ENCODE measurements at regions not wholly inside any gene's neighbourhood (a gene's known extent, or its start where the extent isn't known, plus 50 kb on each side); places are given as distances from the start of the nearest gene placed in this dataset.

- Histone ChIP-seq H4K8ac (ENCODE audit: low read depth, low read length) (no peak overlapping the region), H2BK12ac (ENCODE audit: low read length) (no peak overlapping the region), H2BK5ac (ENCODE audit: low read length) (no peak overlapping the region), H2BK120ac (ENCODE audit: low read depth, low read length) (no peak overlapping the region), H3K4me1 (ENCODE audit: control insufficient read depth in 2 of 2, insufficient read depth in 1 of 2, low read depth in 1 of 2, low read length in 2 of 2) (no peaks in the 10 kb centered on the region), H2AFZ (ENCODE audit: low read length) (no peak overlapping the region), H3K27me3 (ENCODE audit: control insufficient read depth in 3 of 3, insufficient read depth in 3 of 3, low read depth in 1 of 3, low read length in 3 of 3) (no peaks in the 10 kb centered on the region), H3K4me3 (ENCODE audit: low read length in 2 of 2) (no peak overlapping the region), H3K4me2 (ENCODE audit: insufficient read depth, low read length, poor library complexity, severe bottlenecking) (no peak overlapping the region), H2AK5ac (ENCODE audit: low read depth, low read length) (no peak overlapping the region), H2BK15ac (ENCODE audit: low read length) (no peak overlapping the region), H4K91ac (ENCODE audit: low read depth, low read length, poor library complexity) (no peak overlapping the region), H3K9ac (ENCODE audit: low read depth, low read length, poor library complexity) (no peak overlapping the region), H3K79me1 (ENCODE audit: low read depth, low read length) (peaks cover 3% of the 10 kb centered on the region), H3K36me3 (replicated peaks in 1 of 2; ENCODE audit: control insufficient read depth in 2 of 2, insufficient read depth in 2 of 2, low read length in 2 of 2) (no peaks in the 10 kb centered on the region), H3K4ac (ENCODE audit: low read length) (no peak overlapping the region), H3K18ac (ENCODE audit: low read length) (no peak overlapping the region), H3K27ac (replicated peaks; ENCODE audit: low read length) (no peak overlapping the region), H3K23ac (ENCODE audit: low read depth, low read length, poor library complexity) (no peak overlapping the region), H3K14ac (ENCODE audit: low read length) (no peak overlapping the region), H3K9me3 (replicated peaks in 1 of 2; ENCODE audit: control insufficient read depth in 2 of 2, insufficient read depth in 1 of 2, low read depth in 1 of 2, low read length in 2 of 2) (peaks cover 0 to 35% of the 10 kb centered on the region in 2 donors)
- DNase-seq (ENCODE audit: low spot score): no peak
- no CpG with 5 or more reads among the region's 1 CpG for WGBS, 2 donors (ENCODE audit: extremely low coverage in 2 of 2, insufficient read length in 2 of 2, insufficient replicate concordance in 1 of 2)
These were observed 927.3 kb upstream of the ZNF722 start for GRCh38 chr7:63071396-63071795.

GRCh38 chr7:63071920-63072319 is 926.7 kb upstream of the ZNF722 start:
- H3K9me3 ChIP-seq (replicated peaks in 1 of 2; ENCODE audit: control insufficient read depth in 2 of 2, insufficient read depth in 1 of 2, low read depth in 1 of 2, low read length in 2 of 2): peaks cover 0 to 36% of the 10 kb centered on the region in 2 donors
- DNase-seq (ENCODE audit: low spot score): no peak
- no peak overlapping the region for H3K23ac ChIP-seq (ENCODE audit: low read depth, low read length, poor library complexity)

GRCh38 chr7:63072806-63073205 is 925.8 kb upstream of the ZNF722 start:
- no peaks in the 10 kb centered on the region for H3K27me3 ChIP-seq (ENCODE audit: control insufficient read depth in 3 of 3, insufficient read depth in 3 of 3, low read depth in 1 of 3, low read length in 3 of 3)
- no CpG with 5 or more reads among the region's 5 CpGs for WGBS, 2 donors (ENCODE audit: extremely low coverage in 2 of 2, insufficient read length in 2 of 2, insufficient replicate concordance in 1 of 2)
- no peak overlapping the region for H3K27ac ChIP-seq (replicated peaks; ENCODE audit: low read length)
- no peak for DNase-seq (ENCODE audit: low spot score)
- no peaks in the 10 kb centered on the region for H3K4me1 ChIP-seq (ENCODE audit: control insufficient read depth in 2 of 2, insufficient read depth in 1 of 2, low read depth in 1 of 2, low read length in 2 of 2)
- no peaks in the 10 kb centered on the region for H3K36me3 ChIP-seq (replicated peaks in 1 of 2; ENCODE audit: control insufficient read depth in 2 of 2, insufficient read depth in 2 of 2, low read length in 2 of 2)
- H3K23ac ChIP-seq (ENCODE audit: low read depth, low read length, poor library complexity): no peak overlapping the region
- H3K4me3 ChIP-seq (ENCODE audit: low read length in 2 of 2): no peak overlapping the region
- H2BK5ac ChIP-seq (ENCODE audit: low read length): no peak overlapping the region
- H3K14ac ChIP-seq (ENCODE audit: low read length): no peak overlapping the region
- H2BK15ac ChIP-seq (ENCODE audit: low read length): no peak overlapping the region
- H3K18ac ChIP-seq (ENCODE audit: low read length): no peak overlapping the region
- H3K4ac ChIP-seq (ENCODE audit: low read length): no peak overlapping the region
- no peak overlapping the region for H2BK12ac ChIP-seq (ENCODE audit: low read length)
- peaks cover 0 to 41% of the 10 kb centered on the region in 2 donors for H3K9me3 ChIP-seq (replicated peaks in 1 of 2; ENCODE audit: control insufficient read depth in 2 of 2, insufficient read depth in 1 of 2, low read depth in 1 of 2, low read length in 2 of 2)
- H4K91ac ChIP-seq (ENCODE audit: low read depth, low read length, poor library complexity): no peak overlapping the region
- H4K8ac ChIP-seq (ENCODE audit: low read depth, low read length): no peak overlapping the region
- H3K9ac ChIP-seq (ENCODE audit: low read depth, low read length, poor library complexity): no peak overlapping the region
- no peak overlapping the region for H2AK5ac ChIP-seq (ENCODE audit: low read depth, low read length)
- H2AFZ ChIP-seq (ENCODE audit: low read length): no peak overlapping the region
- H2BK120ac ChIP-seq (ENCODE audit: low read depth, low read length): no peak overlapping the region
- no peak overlapping the region for H3K4me2 ChIP-seq (ENCODE audit: insufficient read depth, low read length, poor library complexity, severe bottlenecking)
- H3K79me1 ChIP-seq (ENCODE audit: low read depth, low read length): peaks cover 3% of the 10 kb centered on the region

More at GRCh38 chr7:63071920-63072319, 926.7 kb upstream of the ZNF722 start:
- H3K9ac ChIP-seq (ENCODE audit: low read depth, low read length, poor library complexity): no peak overlapping the region
- no peak overlapping the region for H3K4me2 ChIP-seq (ENCODE audit: insufficient read depth, low read length, poor library complexity, severe bottlenecking)
- no peak overlapping the region for H2BK5ac ChIP-seq (ENCODE audit: low read length)
- no peaks in the 10 kb centered on the region for H3K4me1 ChIP-seq (ENCODE audit: control insufficient read depth in 2 of 2, insufficient read depth in 1 of 2, low read depth in 1 of 2, low read length in 2 of 2)
- H3K14ac ChIP-seq (ENCODE audit: low read length): no peak overlapping the region
- no peak overlapping the region for H4K8ac ChIP-seq (ENCODE audit: low read depth, low read length)
- no peak overlapping the region for H3K4ac ChIP-seq (ENCODE audit: low read length)
- peaks cover 3% of the 10 kb centered on the region for H3K79me1 ChIP-seq (ENCODE audit: low read depth, low read length)
- no peak overlapping the region for H3K18ac ChIP-seq (ENCODE audit: low read length)
- H3K4me3 ChIP-seq (ENCODE audit: low read length in 2 of 2): no peak overlapping the region
- H3K27me3 ChIP-seq (ENCODE audit: control insufficient read depth in 3 of 3, insufficient read depth in 3 of 3, low read depth in 1 of 3, low read length in 3 of 3): no peaks in the 10 kb centered on the region
- H2AK5ac ChIP-seq (ENCODE audit: low read depth, low read length): no peak overlapping the region
- H2AFZ ChIP-seq (ENCODE audit: low read length): no peak overlapping the region
- no peaks in the 10 kb centered on the region for H3K36me3 ChIP-seq (replicated peaks in 1 of 2; ENCODE audit: control insufficient read depth in 2 of 2, insufficient read depth in 2 of 2, low read length in 2 of 2)
- WGBS, 2 donors (ENCODE audit: extremely low coverage in 2 of 2, insufficient read length in 2 of 2, insufficient replicate concordance in 1 of 2): no CpG with 5 or more reads among the region's 5 CpGs
- H2BK120ac ChIP-seq (ENCODE audit: low read depth, low read length): no peak overlapping the region
- H2BK12ac ChIP-seq (ENCODE audit: low read length): no peak overlapping the region
- H2BK15ac ChIP-seq (ENCODE audit: low read length): no peak overlapping the region
- H3K27ac ChIP-seq (replicated peaks; ENCODE audit: low read length): no peak overlapping the region
- H4K91ac ChIP-seq (ENCODE audit: low read depth, low read length, poor library complexity): no peak overlapping the region

GRCh38 chr7:63073286-63073685 is 925.4 kb upstream of the ZNF722 start:
- no peak overlapping the region for H2AFZ ChIP-seq (ENCODE audit: low read length)
- no peak overlapping the region for H4K8ac ChIP-seq (ENCODE audit: low read depth, low read length)
- DNase-seq (ENCODE audit: low spot score): no peak
- H3K27ac ChIP-seq (replicated peaks; ENCODE audit: low read length): no peak overlapping the region
- no peak overlapping the region for H3K9ac ChIP-seq (ENCODE audit: low read depth, low read length, poor library complexity)
- H3K4ac ChIP-seq (ENCODE audit: low read length): no peak overlapping the region
- no peaks in the 10 kb centered on the region for H3K79me1 ChIP-seq (ENCODE audit: low read depth, low read length)
- no peaks in the 10 kb centered on the region for H3K4me1 ChIP-seq (ENCODE audit: control insufficient read depth in 2 of 2, insufficient read depth in 1 of 2, low read depth in 1 of 2, low read length in 2 of 2)
- no peak overlapping the region for H2BK12ac ChIP-seq (ENCODE audit: low read length)
- no peak overlapping the region for H4K91ac ChIP-seq (ENCODE audit: low read depth, low read length, poor library complexity)
- H3K36me3 ChIP-seq (replicated peaks in 1 of 2; ENCODE audit: control insufficient read depth in 2 of 2, insufficient read depth in 2 of 2, low read length in 2 of 2): no peaks in the 10 kb centered on the region
- no peaks in the 10 kb centered on the region for H3K27me3 ChIP-seq (ENCODE audit: control insufficient read depth in 3 of 3, insufficient read depth in 3 of 3, low read depth in 1 of 3, low read length in 3 of 3)
- no CpG with 5 or more reads among the region's 2 CpGs for WGBS, 2 donors (ENCODE audit: extremely low coverage in 2 of 2, insufficient read length in 2 of 2, insufficient replicate concordance in 1 of 2)
- H2BK15ac ChIP-seq (ENCODE audit: low read length): no peak overlapping the region
- H3K4me2 ChIP-seq (ENCODE audit: insufficient read depth, low read length, poor library complexity, severe bottlenecking): no peak overlapping the region
- H3K9me3 ChIP-seq (replicated peaks in 1 of 2; ENCODE audit: control insufficient read depth in 2 of 2, insufficient read depth in 1 of 2, low read depth in 1 of 2, low read length in 2 of 2): peaks cover 0 to 43% of the 10 kb centered on the region in 2 donors
- no peak overlapping the region for H3K14ac ChIP-seq (ENCODE audit: low read length)
- no peak overlapping the region for H3K23ac ChIP-seq (ENCODE audit: low read depth, low read length, poor library complexity)
- H2BK120ac ChIP-seq (ENCODE audit: low read depth, low read length): no peak overlapping the region
- H2AK5ac ChIP-seq (ENCODE audit: low read depth, low read length): no peak overlapping the region
- no peak overlapping the region for H3K4me3 ChIP-seq (ENCODE audit: low read length in 2 of 2)
- no peak overlapping the region for H2BK5ac ChIP-seq (ENCODE audit: low read length)
- no peak overlapping the region for H3K18ac ChIP-seq (ENCODE audit: low read length)
